Osteoblast (primary cell): ENCODE measurements at regions not wholly inside any gene's neighbourhood (a gene's known extent, or its start where the extent isn't known, plus 50 kb on each side); places are given as distances from the start of the nearest gene placed in this dataset.
"Not testable (repeated sequence)": the region's sequence is repeated elsewhere in the genome, so short reads cannot be mapped to it uniquely, and the experiment has no call there.

Experiments used
- DNase-seq: peaks from one replicate; pipeline ENCODE4 v3.0.0; 2011; ENCODE audit warnings: low spot score, mixed read lengths; ENCODE audit not compliant: insufficient read length; ENCODE audit errors: missing footprints
- H2AFZ ChIP-seq: 2 replicates; pipeline ENCODE4 v1.6.0; 2011; ENCODE audit warnings: mild to moderate bottlenecking, low read length
- H3K27ac ChIP-seq: 2 replicates; pipeline ENCODE4 v1.5.1; 2011; ENCODE audit warnings: mild to moderate bottlenecking, low read depth, low read length, moderate library complexity
- H3K27me3 ChIP-seq: 2 replicates; pipeline ENCODE4 v1.6.0; 2012; ENCODE audit warnings: mild to moderate bottlenecking, control low read depth, inconsistent platforms, low read length, moderate library complexity; ENCODE audit not compliant: insufficient read depth
- H3K36me3 ChIP-seq: 2 replicates; pipeline ENCODE4 v1.5.1; 2011; ENCODE audit warnings: mild to moderate bottlenecking, low read length, control low read depth, moderate library complexity; ENCODE audit not compliant: insufficient read depth
- H3K4me1 ChIP-seq: 2 replicates; pipeline ENCODE4 v1.5.1; 2011; ENCODE audit warnings: mild to moderate bottlenecking, low read length, control low read depth, moderate library complexity; ENCODE audit not compliant: insufficient read depth
- H3K4me2 ChIP-seq: 2 replicates; pipeline ENCODE4 v1.6.0; 2011; ENCODE audit warnings: mild to moderate bottlenecking, low read length; ENCODE audit not compliant: insufficient read depth
- H3K4me3 ChIP-seq: fragments of 200-600 bp; sonication (generic); 3 replicates; pipeline ENCODE4 v1.5.1; 2012; ENCODE audit warnings: mild to moderate bottlenecking, low read length, inconsistent platforms; ENCODE audit not compliant: insufficient read depth
- H3K79me2 ChIP-seq: 2 replicates; pipeline ENCODE4 v1.6.0; 2012; ENCODE audit warnings: mild to moderate bottlenecking, low read length, control low read depth, inconsistent platforms; ENCODE audit not compliant: insufficient read depth
- H3K9me3 ChIP-seq: 2 replicates; pipeline ENCODE4 v1.5.1; 2011; ENCODE audit warnings: low read depth, low read length, control low read depth
- H4K20me1 ChIP-seq: 2 replicates; pipeline ENCODE4 v1.6.0; 2012; ENCODE audit warnings: mild to moderate bottlenecking, low read length, control low read depth; ENCODE audit not compliant: insufficient read depth
- CTCF ChIP-seq: IDR thresholded peaks from 2 replicates; pipeline ENCODE4 v1.5.1; 2011; ENCODE audit warnings: mild to moderate bottlenecking, low read depth, low read length, moderate library complexity; ENCODE audit errors: extremely low read depth

GRCh38 chr15:81725590-81725989 lies 320.2 kb downstream of the MEX3B start:
- no peak for TF ChIP-seq CTCF
- Histone ChIP-seq H3K4me2 (no peak overlapping the region), H3K9me3 (no peaks in the 10 kb centered on the region), H3K4me1 (no peaks in the 10 kb centered on the region), H3K79me2 (no peaks in the 10 kb centered on the region), H3K27ac (no peak overlapping the region), H3K36me3 (no peaks in the 10 kb centered on the region), H3K4me3 (no peak overlapping the region), H4K20me1 (no peaks in the 10 kb centered on the region), H3K27me3 (no peaks in the 10 kb centered on the region), H2AFZ (no peak overlapping the region)
- DNase-seq = no peak

- Histone ChIP-seq H3K79me2 (no peaks in the 10 kb centered on the region), H3K27ac (no peak overlapping the region), H3K4me3 (no peak overlapping the region), H3K4me2 (no peak overlapping the region), H2AFZ (no peak overlapping the region), H3K9me3 (no peaks in the 10 kb centered on the region), H3K27me3 (no peaks in the 10 kb centered on the region), H3K36me3 (no peaks in the 10 kb centered on the region), H3K4me1 (no peaks in the 10 kb centered on the region), H4K20me1 (no peaks in the 10 kb centered on the region)
- TF ChIP-seq CTCF = no peak
- DNase-seq = no peak
These were observed 321.3 kb downstream of the MEX3B start for GRCh38 chr15:81724536-81724935.

- H3K27ac ChIP-seq = no peak overlapping the region
- H2AFZ ChIP-seq = no peak overlapping the region
- no peaks in the 10 kb centered on the region for H3K36me3 ChIP-seq
- H3K79me2 ChIP-seq = no peaks in the 10 kb centered on the region
- no peaks in the 10 kb centered on the region for H4K20me1 ChIP-seq
- no peaks in the 10 kb centered on the region for H3K27me3 ChIP-seq
- no peak overlapping the region for H3K4me3 ChIP-seq
- no peaks in the 10 kb centered on the region for H3K4me1 ChIP-seq
- H3K9me3 ChIP-seq = no peaks in the 10 kb centered on the region
- TF ChIP-seq CTCF = no peak
- H3K4me2 ChIP-seq = no peak overlapping the region
- no peak for DNase-seq
These were observed 322.1 kb downstream of the MEX3B start for GRCh38 chr15:81723701-81724100.

GRCh38 chr15:81723113-81723651 lies 322.6 kb downstream of the MEX3B start:
- Histone ChIP-seq H3K4me2 (no peak overlapping the region), H3K27ac (no peak overlapping the region), H4K20me1 (no peaks in the 10 kb centered on the region), H3K4me1 (no peaks in the 10 kb centered on the region), H3K4me3 (no peak overlapping the region), H2AFZ (no peak overlapping the region), H3K36me3 (no peaks in the 10 kb centered on the region), H3K27me3 (no peaks in the 10 kb centered on the region), H3K9me3 (no peaks in the 10 kb centered on the region), H3K79me2 (no peaks in the 10 kb centered on the region)
- no peak for TF ChIP-seq CTCF
- no peak for DNase-seq

- not testable (repeated sequence) for H3K4me3 ChIP-seq, H3K36me3 ChIP-seq, H3K27me3 ChIP-seq, H4K20me1 ChIP-seq, H3K9me3 ChIP-seq, H3K4me1 ChIP-seq, H3K27ac ChIP-seq, H3K79me2 ChIP-seq, H2AFZ ChIP-seq, H3K4me2 ChIP-seq, DNase-seq
These were observed 329.4 kb downstream of the MEX3B start for GRCh38 chr15:81716468-81716867.
